ENCODE measurements at regions not wholly inside any gene's neighbourhood (a gene's known extent, or its start where the extent isn't known, plus 50 kb on each side); places are given as distances from the start of the nearest gene placed in this dataset.

DNA sequence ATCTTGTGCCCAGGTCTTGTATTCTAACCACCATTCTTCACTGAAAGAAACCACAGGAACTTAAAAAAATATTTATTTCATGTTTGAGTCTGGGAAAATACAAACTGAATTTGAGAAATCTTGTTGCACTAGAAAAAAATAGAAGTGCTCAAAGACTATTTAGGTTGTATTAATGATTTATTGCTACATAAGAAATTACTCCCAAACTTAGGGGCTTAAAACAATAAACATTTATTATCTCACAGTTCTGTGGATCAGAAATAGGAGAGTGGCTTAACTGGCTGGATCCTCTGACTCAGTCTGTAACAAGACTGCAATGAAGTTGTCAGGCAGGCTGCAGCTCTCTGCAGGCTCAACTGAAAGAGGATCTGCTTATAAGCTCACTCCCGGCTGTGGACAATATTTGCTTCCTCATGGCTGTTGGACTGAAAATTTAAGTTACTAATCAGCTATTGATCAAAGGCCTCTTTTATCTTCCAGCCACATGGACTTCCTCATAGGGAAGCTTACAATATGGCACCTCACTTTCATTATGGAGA, 295.4 kb upstream of the FAM241A start:
- intact Hi-C loops (cut with micrococcal nuclease; ENCODE audit: unreplicated experiment), result no loop called here
- H3K27me3 ChIP-seq (replicated peaks in 1 of 2; ENCODE audit: control insufficient read depth in 2 of 2, insufficient read depth in 2 of 2, low read length in 1 of 2), result no peaks in the 10 kb centered on the region
- in situ Hi-C loops (cut with MboI), result loop anchor here (10.0 kb wide), 1 partner anchor 185 kb away; no protein-coding TSS in a partner anchor
- H3K9ac ChIP-seq (ENCODE audit: control insufficient read depth, insufficient read depth, low read length), result no peak overlapping the region
- ATAC-seq (no peak), DNase-seq (ENCODE audit: low read depth, low spot score) (no peak), FAIRE-seq (no peak)
- no peak overlapping the region for H3K4me3 ChIP-seq
- ChIA-PET POLR2A (no interaction called here), RAD21 (ENCODE audit: unreplicated experiment) (no interaction called here), CTCF (interaction anchor here (0.6 to 3.1 kb wide), 6 partner anchors 9 to 685 kb away, joined by 3 to 13 read pairs (median 3); no protein-coding TSS in a partner anchor), SMC1A (ENCODE audit: uncharacterized antibody, unreplicated experiment) (interaction anchor here (1.2 to 1.4 kb wide), 2 partner anchors 12 to 209 kb away, joined by 3 to 4 read pairs; no protein-coding TSS in a partner anchor)
- no TSS peak for BruUV-seq (replicated peaks)
- no peak overlapping the region for H3K4me2 ChIP-seq (ENCODE audit: control insufficient read depth, insufficient read depth)
- no peaks in the 10 kb centered on the region for H4K20me1 ChIP-seq (ENCODE audit: control insufficient read depth, insufficient read depth)
- 47% methylated on average over 1 of the region's 1 CpG for WGBS (ENCODE audit: insufficient coverage, insufficient replicate concordance, low lambda C conversion rate, missing lambda C conversion rate)
- no peak overlapping the region for H3K27ac ChIP-seq (ENCODE audit: control insufficient read depth, insufficient read depth)
- H2AFZ ChIP-seq (ENCODE audit: control insufficient read depth, low read depth, low read length), result no peak overlapping the region
- H3K36me3 ChIP-seq (ENCODE audit: control insufficient read depth in 2 of 2, insufficient read depth in 2 of 2, low read length in 1 of 2), result no peaks in the 10 kb centered on the region
- no peaks in the 10 kb centered on the region for H3K79me2 ChIP-seq (ENCODE audit: control insufficient read depth, insufficient read depth, low read length)
- TF ChIP-seq SP1 (IDR thresholded peaks at IDR 0.05; ENCODE audit: low read depth, low read length) (no peak), SRF (IDR thresholded peaks at IDR 0.05; ENCODE audit: low read depth in 2 of 2, low read length in 2 of 2) (no peak), IKZF1 (conservative IDR thresholded peaks at IDR 0.05) (no peak), EED (IDR thresholded peaks at IDR 0.05; ENCODE audit: low read depth) (no peak), ETV6 (conservative IDR thresholded peaks at IDR 0.05 in 1 of 2, IDR thresholded peaks at IDR 0.05 in 1 of 2; ENCODE audit: borderline replicate concordance in 1 of 2, low read depth in 1 of 2) (no peak), NFIC (IDR thresholded peaks at IDR 0.05; ENCODE audit: low read depth, low read length) (no peak), ZSCAN29 (IDR thresholded peaks at IDR 0.05) (no peak), DPF2 (IDR thresholded peaks at IDR 0.05) (no peak), GATAD2B (conservative IDR thresholded peaks at IDR 0.05; ENCODE audit: low read depth) (no peak), RB1 (IDR thresholded peaks at IDR 0.05; ENCODE audit: borderline replicate concordance) (no peak), POLR2AphosphoS2 (IDR thresholded peaks at IDR 0.05; ENCODE audit: low read depth, low read length) (no peak), FOS (IDR thresholded peaks at IDR 0.05; ENCODE audit: borderline replicate concordance, extremely low read depth, insufficient read length) (no peak), SIN3A (IDR thresholded peaks at IDR 0.05; ENCODE audit: low read depth, low read length) (no peak), EP300 (IDR thresholded peaks at IDR 0.05; ENCODE audit: borderline replicate concordance in 1 of 2, control insufficient read depth in 1 of 2, low read depth in 2 of 2, low read length in 2 of 2) (no peak)
- TF ChIP-seq, protein P1, sequence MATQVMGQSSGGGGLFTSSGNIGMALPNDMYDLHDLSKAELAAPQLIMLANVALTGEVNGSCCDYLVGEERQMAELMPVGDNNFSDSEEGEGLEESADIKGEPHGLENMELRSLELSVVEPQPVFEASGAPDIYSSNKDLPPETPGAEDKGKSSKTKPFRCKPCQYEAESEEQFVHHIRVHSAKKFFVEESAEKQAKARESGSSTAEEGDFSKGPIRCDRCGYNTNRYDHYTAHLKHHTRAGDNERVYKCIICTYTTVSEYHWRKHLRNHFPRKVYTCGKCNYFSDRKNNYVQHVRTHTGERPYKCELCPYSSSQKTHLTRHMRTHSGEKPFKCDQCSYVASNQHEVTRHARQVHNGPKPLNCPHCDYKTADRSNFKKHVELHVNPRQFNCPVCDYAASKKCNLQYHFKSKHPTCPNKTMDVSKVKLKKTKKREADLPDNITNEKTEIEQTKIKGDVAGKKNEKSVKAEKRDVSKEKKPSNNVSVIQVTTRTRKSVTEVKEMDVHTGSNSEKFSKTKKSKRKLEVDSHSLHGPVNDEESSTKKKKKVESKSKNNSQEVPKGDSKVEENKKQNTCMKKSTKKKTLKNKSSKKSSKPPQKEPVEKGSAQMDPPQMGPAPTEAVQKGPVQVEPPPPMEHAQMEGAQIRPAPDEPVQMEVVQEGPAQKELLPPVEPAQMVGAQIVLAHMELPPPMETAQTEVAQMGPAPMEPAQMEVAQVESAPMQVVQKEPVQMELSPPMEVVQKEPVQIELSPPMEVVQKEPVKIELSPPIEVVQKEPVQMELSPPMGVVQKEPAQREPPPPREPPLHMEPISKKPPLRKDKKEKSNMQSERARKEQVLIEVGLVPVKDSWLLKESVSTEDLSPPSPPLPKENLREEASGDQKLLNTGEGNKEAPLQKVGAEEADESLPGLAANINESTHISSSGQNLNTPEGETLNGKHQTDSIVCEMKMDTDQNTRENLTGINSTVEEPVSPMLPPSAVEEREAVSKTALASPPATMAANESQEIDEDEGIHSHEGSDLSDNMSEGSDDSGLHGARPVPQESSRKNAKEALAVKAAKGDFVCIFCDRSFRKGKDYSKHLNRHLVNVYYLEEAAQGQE (IDR thresholded peaks at IDR 0.05; ENCODE audit: low read depth, low read length), result no peak
- no peaks in the 10 kb centered on the region for H3K4me1 ChIP-seq (ENCODE audit: control insufficient read depth, insufficient read depth, low read length)
- no peaks in the 10 kb centered on the region for H3K9me3 ChIP-seq (replicated peaks; ENCODE audit: control insufficient read depth, insufficient read depth, low read length)
